Lung (tissue), 11 donors: ENCODE measurements at regions not wholly inside any gene's neighbourhood (a gene's known extent, or its start where the extent isn't known, plus 50 kb on each side); places are given as distances from the start of the nearest gene placed in this dataset.

Experiments used
- ATAC-seq: fragments of 200-7000 bp; cut with Tn5 transposase; one replicate; pipeline ENCODE4 v1.9.1; 2020; ENCODE audit warnings: moderate number of reproducible peaks; ENCODE audit not compliant: insufficient read depth, low FRiP score
- DNase-seq, 3 donors: peaks; one replicate each; pipeline ENCODE4 v3.0.0-alpha.2; 2013 to 2017
- H3K27ac ChIP-seq, 2 donors: one replicate each; pipeline ENCODE4 v1.5.1; 2013; ENCODE audit warnings: mild to moderate bottlenecking in 2 of 2, moderate library complexity in 2 of 2, control low read depth in 1 of 2, inconsistent platforms in 1 of 2, low read depth in 1 of 2, low read length in 1 of 2
- H3K27me3 ChIP-seq, 3 donors: one replicate each; pipeline ENCODE4 v1.5.1; 2013; ENCODE audit warnings: low read length in 2 of 3; ENCODE audit not compliant: control insufficient read depth in 3 of 3, insufficient read depth in 3 of 3
- H3K36me3 ChIP-seq, 4 donors: one replicate each; pipeline ENCODE4 v1.5.1; 2013; ENCODE audit warnings: low read length in 4 of 4, mild to moderate bottlenecking in 1 of 4, moderate library complexity in 1 of 4; ENCODE audit not compliant: control insufficient read depth in 4 of 4, insufficient read depth in 4 of 4
- H3K4me1 ChIP-seq, 5 donors: one replicate each; pipeline ENCODE4 v1.5.1; 2013; ENCODE audit warnings: low read length in 5 of 5, mild to moderate bottlenecking in 2 of 5, moderate library complexity in 1 of 5; ENCODE audit not compliant: control insufficient read depth in 5 of 5, insufficient read depth in 5 of 5
- H3K4me3 ChIP-seq: one replicate; pipeline ENCODE4 v1.5.1; 2013; ENCODE audit warnings: mild to moderate bottlenecking, control low read depth, moderate library complexity
- H3K9ac ChIP-seq, 2 donors: one replicate each; pipeline ENCODE4 v1.5.1; 2013; ENCODE audit warnings: low read length in 2 of 2, control low read depth in 1 of 2; ENCODE audit not compliant: insufficient read depth in 1 of 2
- H3K9me3 ChIP-seq, 4 donors: one replicate each; pipeline ENCODE4 v1.5.1; 2013; ENCODE audit warnings: low read length in 3 of 4, mild to moderate bottlenecking in 1 of 4, moderate library complexity in 1 of 4; ENCODE audit not compliant: control insufficient read depth in 4 of 4, insufficient read depth in 3 of 4
- CTCF ChIP-seq: IDR thresholded peaks from 2 replicates; pipeline ENCODE4 v1.5.1; 2012; ENCODE audit warnings: mild to moderate bottlenecking; ENCODE audit errors: control extremely low read depth, extremely low read depth
- WGBS, 2 donors: extraction: QIAGEN DNeasy Blood & Tissue Kit; methylation state at CpG; one replicate each; pipeline ENCODE4 v1.1.7; 2013; 5-methylcytosine and 5-hydroxymethylcytosine counted together
- donor health status: control.
- donor health status: control.
- donor health status: Bipolar disorder and iron deficiency.
- donor health status: healthy.
- donor health status: DM: yes; HTN: yes; CAD: no.

DNA sequence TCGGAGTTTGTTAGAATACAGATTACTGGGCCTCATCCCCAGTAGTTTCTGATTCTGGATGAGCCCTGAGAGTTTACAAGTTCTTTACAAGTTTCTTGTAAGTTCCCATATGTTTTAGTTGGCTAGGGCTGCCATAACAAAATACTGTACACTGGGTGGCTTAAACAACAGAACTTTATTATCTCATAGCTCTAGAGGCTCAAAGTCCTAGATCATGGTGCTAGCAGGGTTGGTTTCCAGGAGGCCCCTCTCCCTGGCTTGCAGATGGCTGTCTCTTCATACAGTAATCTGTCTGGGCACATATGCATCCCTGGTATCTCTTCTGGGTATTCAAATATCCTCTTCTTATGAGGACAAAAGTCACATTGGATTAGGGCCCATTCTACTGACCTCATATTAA, 167.2 kb downstream of the KLF5 start:
- no peak for TF ChIP-seq CTCF
- 92 to 100% methylated on average over 1 of the region's 1 CpG for WGBS, 2 donors
- no peak for DNase-seq
- no peak for ATAC-seq
- Histone ChIP-seq H3K9ac (no peak overlapping the region), H3K27ac (no peak overlapping the region), H3K4me1 (no peaks in the 10 kb centered on the region), H3K4me3 (no peak overlapping the region), H3K36me3 (no peaks in the 10 kb centered on the region), H3K27me3 (no peaks in the 10 kb centered on the region), H3K9me3 (peaks cover 0 to 3% (median 0%) of the 10 kb centered on the region in 4 donors)

DNA sequence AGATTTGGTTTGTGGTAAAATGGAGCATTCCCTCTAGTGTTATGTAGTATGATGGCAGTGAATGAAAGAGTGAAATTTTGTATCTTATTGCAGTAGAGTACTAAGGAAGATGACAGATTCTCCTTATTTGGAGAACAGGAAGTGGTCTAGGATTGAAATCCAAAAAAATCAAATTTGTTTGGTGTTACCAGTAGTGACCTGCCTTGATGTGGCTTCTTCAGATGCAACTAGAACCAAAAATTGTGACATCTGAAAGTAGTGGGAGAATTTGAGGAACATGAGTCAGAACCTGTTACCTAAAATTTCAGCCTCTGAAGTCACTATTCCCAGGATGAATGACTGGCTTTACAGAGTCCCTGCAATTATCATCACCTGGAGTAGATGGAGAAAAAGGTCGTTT, 165.9 kb downstream of the KLF5 start:
- WGBS, 2 donors: 38 to 58% methylated on average over 1 of the region's 1 CpG
- TF ChIP-seq CTCF: no peak
- no peaks in the 10 kb centered on the region for H3K27me3 ChIP-seq
- no peak for DNase-seq
- H3K4me3 ChIP-seq: no peak overlapping the region
- no peak for ATAC-seq
- H3K36me3 ChIP-seq: no peaks in the 10 kb centered on the region
- H3K27ac ChIP-seq: no peak overlapping the region
- H3K4me1 ChIP-seq: no peaks in the 10 kb centered on the region
- H3K9ac ChIP-seq: no peak overlapping the region
- peaks cover 0 to 3% (median 0%) of the 10 kb centered on the region in 4 donors for H3K9me3 ChIP-seq

DNA sequence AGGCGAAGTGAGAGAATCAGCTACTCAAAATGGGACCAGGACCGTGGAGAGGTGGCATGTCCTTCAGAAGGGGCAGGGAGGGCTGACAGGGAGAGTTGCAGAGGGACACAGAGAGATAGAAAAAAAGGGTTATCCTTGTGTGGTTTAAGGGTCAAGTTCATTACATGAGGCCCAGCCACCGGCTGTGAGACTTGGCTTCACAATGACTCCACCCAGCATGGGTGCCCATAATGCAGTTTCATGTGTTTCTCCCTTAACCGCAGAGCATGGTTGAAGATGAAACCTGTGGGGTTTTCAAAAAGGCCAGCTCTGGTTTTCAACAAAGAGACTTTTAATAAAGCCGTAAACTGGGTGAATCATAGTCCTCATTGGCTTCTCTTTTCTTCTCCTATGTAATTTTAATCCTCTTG, 164.6 kb downstream of the KLF5 start:
- no peak overlapping the region for H3K4me3 ChIP-seq
- no peak overlapping the region for H3K27ac ChIP-seq
- WGBS, 2 donors: 76 to 87% methylated on average over 5 of the region's 5 CpGs
- no peaks in the 10 kb centered on the region for H3K4me1 ChIP-seq
- H3K9ac ChIP-seq: no peak overlapping the region
- H3K36me3 ChIP-seq: no peaks in the 10 kb centered on the region
- TF ChIP-seq CTCF: no peak
- ATAC-seq (no peak), DNase-seq (no peak)
- H3K9me3 ChIP-seq: no peaks in the 10 kb centered on the region
- no peaks in the 10 kb centered on the region for H3K27me3 ChIP-seq

DNA sequence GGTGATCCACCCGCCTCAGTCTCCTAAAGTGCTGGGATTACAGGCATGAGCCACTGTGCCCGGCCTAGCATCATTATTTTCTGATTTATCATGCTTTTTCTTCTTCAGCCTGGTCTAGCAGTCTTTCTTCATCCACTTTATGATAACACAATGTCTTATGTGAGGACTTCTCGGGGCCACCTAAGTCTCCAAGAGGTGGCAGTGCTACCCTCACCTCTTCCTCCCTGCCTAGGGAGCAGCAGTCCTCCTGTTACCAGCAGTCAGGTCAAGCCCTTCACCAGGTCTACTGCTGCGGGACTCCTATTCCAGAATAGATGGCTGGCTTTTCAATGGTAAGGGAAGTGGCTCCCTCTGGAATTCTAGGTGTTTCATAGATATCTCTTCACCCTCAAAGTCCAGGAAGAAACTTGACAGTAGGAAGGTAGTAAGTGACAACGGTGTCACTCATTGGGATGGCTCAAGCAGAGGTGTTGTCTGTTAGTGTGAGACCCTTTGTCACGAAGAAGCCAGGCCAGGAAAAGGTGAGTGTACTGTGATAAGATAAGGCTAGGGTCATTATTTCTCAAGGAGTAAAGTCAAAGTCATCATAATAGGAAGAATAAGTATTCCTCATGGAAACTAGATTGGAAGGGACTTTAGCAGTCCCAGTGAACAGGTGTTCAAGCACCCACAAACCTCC, 164.0 kb downstream of the KLF5 start:
- H3K27me3 ChIP-seq: no peaks in the 10 kb centered on the region
- no peaks in the 10 kb centered on the region for H3K9me3 ChIP-seq
- 90 to 94% methylated on average over 6 of the region's 6 CpGs for WGBS, 2 donors
- H3K4me1 ChIP-seq: no peaks in the 10 kb centered on the region
- H3K4me3 ChIP-seq: no peak overlapping the region
- no peak for TF ChIP-seq CTCF
- no peak overlapping the region for H3K27ac ChIP-seq
- no peaks in the 10 kb centered on the region for H3K36me3 ChIP-seq
- DNase-seq: no peak
- no peak for ATAC-seq
- H3K9ac ChIP-seq: no peak overlapping the region
